Ishikawa (cell line): ENCODE measurements at regions not wholly inside any gene's neighbourhood (a gene's known extent, or its start where the extent isn't known, plus 50 kb on each side); places are given as distances from the start of the nearest gene placed in this dataset.

Source experiments
- CEBPB ChIP-seq: IDR thresholded peaks from 2 replicates; pipeline ENCODE4 v1.6.1; 2012
- CREB1 ChIP-seq: IDR thresholded peaks from 2 replicates; pipeline ENCODE4 v1.6.1; 2012; ENCODE audit warnings: low read depth
- EGR1 ChIP-seq: IDR thresholded peaks from 2 replicates; pipeline ENCODE4 v1.6.1; 2012
- EP300 ChIP-seq: IDR thresholded peaks from 2 replicates; pipeline ENCODE4 v1.6.1; 2012; ENCODE audit warnings: borderline replicate concordance
- NFIC ChIP-seq: IDR thresholded peaks from 2 replicates; pipeline ENCODE4 v1.6.1; 2012
- RAD21 ChIP-seq: IDR thresholded peaks from 2 replicates; pipeline ENCODE4 v1.6.1; 2012; ENCODE audit warnings: low read depth
- TAF1 ChIP-seq: IDR thresholded peaks from 2 replicates; pipeline ENCODE4 v1.6.1; 2012; ENCODE audit warnings: low read depth, mild to moderate bottlenecking
- TCF12 ChIP-seq: IDR thresholded peaks from 2 replicates; pipeline ENCODE4 v1.6.1; 2012; ENCODE audit warnings: low read depth
- YY1 ChIP-seq: IDR thresholded peaks from 2 replicates; pipeline ENCODE4 v1.6.1; 2012; ENCODE audit warnings: low read depth
- ZBTB7A ChIP-seq: IDR thresholded peaks from 2 replicates; pipeline ENCODE4 v1.6.1; 2012; ENCODE audit warnings: low read depth
- TF ChIP-seq, protein P1 (sequence below): IDR thresholded peaks from 2 replicates; pipeline ENCODE4 v1.6.1; 2012; ENCODE audit warnings: low read depth, mild to moderate bottlenecking
- TF ChIP-seq, protein P2 (sequence below): IDR thresholded peaks from 2 replicates; pipeline ENCODE4 v1.6.1; 2012
- TF ChIP-seq, protein P3 (sequence below): IDR thresholded peaks from 2 replicates; pipeline ENCODE4 v1.6.1; 2012

DNA sequence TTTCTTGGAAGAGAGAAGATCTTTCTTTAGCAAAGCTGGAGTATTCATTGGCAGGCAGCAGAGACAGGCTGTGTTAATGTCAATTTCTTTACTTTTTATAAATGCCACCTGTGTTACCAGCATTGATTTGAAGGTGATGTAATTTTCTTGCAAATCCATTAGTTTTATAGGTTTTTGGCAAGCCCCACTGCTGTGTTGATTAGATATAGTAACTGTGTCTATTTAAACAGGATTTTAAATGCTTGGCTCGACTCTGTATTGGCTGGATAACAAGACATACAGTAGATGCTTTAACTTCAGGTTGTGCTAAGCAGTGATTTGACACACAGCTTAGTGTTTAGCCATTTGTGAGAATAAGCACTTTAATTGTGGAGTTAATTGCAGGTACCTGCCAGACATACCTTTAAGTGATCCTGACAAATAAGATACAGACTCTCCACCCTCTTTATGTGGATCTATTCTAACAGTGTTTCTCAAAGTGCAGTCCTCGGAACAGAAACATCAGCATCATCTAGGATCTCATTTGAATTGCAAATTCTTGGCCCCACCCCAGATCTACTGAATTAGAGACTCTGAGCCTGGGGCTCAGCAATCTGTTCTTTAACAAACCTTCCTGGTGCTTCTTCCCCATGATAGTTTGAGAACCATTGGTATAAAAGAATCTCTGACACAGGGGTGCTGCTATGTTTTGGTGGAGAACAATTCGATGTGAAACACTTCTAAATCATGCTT, 397.5 kb downstream of the HDGFL1 start:
- no peak for TF ChIP-seq NFIC
- no peak for TF ChIP-seq EGR1
- no peak for TF ChIP-seq EP300
- no peak for TF ChIP-seq TAF1
- TF ChIP-seq, protein P1, sequence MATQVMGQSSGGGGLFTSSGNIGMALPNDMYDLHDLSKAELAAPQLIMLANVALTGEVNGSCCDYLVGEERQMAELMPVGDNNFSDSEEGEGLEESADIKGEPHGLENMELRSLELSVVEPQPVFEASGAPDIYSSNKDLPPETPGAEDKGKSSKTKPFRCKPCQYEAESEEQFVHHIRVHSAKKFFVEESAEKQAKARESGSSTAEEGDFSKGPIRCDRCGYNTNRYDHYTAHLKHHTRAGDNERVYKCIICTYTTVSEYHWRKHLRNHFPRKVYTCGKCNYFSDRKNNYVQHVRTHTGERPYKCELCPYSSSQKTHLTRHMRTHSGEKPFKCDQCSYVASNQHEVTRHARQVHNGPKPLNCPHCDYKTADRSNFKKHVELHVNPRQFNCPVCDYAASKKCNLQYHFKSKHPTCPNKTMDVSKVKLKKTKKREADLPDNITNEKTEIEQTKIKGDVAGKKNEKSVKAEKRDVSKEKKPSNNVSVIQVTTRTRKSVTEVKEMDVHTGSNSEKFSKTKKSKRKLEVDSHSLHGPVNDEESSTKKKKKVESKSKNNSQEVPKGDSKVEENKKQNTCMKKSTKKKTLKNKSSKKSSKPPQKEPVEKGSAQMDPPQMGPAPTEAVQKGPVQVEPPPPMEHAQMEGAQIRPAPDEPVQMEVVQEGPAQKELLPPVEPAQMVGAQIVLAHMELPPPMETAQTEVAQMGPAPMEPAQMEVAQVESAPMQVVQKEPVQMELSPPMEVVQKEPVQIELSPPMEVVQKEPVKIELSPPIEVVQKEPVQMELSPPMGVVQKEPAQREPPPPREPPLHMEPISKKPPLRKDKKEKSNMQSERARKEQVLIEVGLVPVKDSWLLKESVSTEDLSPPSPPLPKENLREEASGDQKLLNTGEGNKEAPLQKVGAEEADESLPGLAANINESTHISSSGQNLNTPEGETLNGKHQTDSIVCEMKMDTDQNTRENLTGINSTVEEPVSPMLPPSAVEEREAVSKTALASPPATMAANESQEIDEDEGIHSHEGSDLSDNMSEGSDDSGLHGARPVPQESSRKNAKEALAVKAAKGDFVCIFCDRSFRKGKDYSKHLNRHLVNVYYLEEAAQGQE = no peak
- no peak for TF ChIP-seq CREB1
- TF ChIP-seq, protein P2, sequence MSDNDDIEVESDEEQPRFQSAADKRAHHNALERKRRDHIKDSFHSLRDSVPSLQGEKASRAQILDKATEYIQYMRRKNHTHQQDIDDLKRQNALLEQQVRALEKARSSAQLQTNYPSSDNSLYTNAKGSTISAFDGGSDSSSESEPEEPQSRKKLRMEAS = no peak
- TF ChIP-seq, protein P3, sequence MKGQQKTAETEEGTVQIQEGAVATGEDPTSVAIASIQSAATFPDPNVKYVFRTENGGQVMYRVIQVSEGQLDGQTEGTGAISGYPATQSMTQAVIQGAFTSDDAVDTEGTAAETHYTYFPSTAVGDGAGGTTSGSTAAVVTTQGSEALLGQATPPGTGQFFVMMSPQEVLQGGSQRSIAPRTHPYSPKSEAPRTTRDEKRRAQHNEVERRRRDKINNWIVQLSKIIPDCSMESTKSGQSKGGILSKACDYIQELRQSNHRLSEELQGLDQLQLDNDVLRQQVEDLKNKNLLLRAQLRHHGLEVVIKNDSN = no peak
- TF ChIP-seq ZBTB7A = no peak
- no peak for TF ChIP-seq RAD21
- TF ChIP-seq CEBPB = no peak
- TF ChIP-seq YY1 = no peak
- TF ChIP-seq TCF12 = no peak
